HEK293 (cell line): ENCODE measurements at regions not wholly inside any gene's neighbourhood (a gene's known extent, or its start where the extent isn't known, plus 50 kb on each side); places are given as distances from the start of the nearest gene placed in this dataset.

Experiments used
- CTCF ChIP-seq: fragments of 450-650 bp; formaldehyde crosslinking; IDR thresholded peaks from 2 replicates; pipeline ENCODE4 v1.5.1; 2016; ENCODE audit warnings: missing biosample characterization, missing genetic modification characterization
- REST ChIP-seq: fragments of 450-650 bp; formaldehyde crosslinking; IDR thresholded peaks from 2 replicates; pipeline ENCODE4 v1.5.1; 2016; ENCODE audit warnings: missing biosample characterization, missing genetic modification characterization
- SCRT2 ChIP-seq: fragments of 450-650 bp; formaldehyde crosslinking; IDR thresholded peaks from 2 replicates; pipeline ENCODE4 v1.5.1; 2016; ENCODE audit warnings: missing biosample characterization, missing genetic modification characterization
- YY1 ChIP-seq: fragments of 450-650 bp; formaldehyde crosslinking; IDR thresholded peaks from 2 replicates; pipeline ENCODE4 v1.5.1; 2018; ENCODE audit warnings: missing biosample characterization, missing genetic modification characterization
- ZNF214 ChIP-seq: fragments of 450-650 bp; formaldehyde crosslinking; IDR thresholded peaks from 2 replicates; pipeline ENCODE4 v1.5.1; 2017; ENCODE audit warnings: missing biosample characterization, mild to moderate bottlenecking, missing genetic modification characterization, borderline replicate concordance
- ZNF37A ChIP-seq: fragments of 450-650 bp; IDR thresholded peaks from 2 replicates; pipeline ENCODE4 v1.5.1; 2018; ENCODE audit warnings: missing biosample characterization, missing genetic modification characterization
- ZNF416 ChIP-seq: fragments of 450-650 bp; formaldehyde crosslinking; IDR thresholded peaks from 2 replicates; pipeline ENCODE4 v1.5.1; 2016; ENCODE audit warnings: missing biosample characterization, missing genetic modification characterization
- ZNF501 ChIP-seq: fragments of 450-650 bp; formaldehyde crosslinking; IDR thresholded peaks from 2 replicates; pipeline ENCODE4 v1.5.1; 2016; ENCODE audit warnings: missing biosample characterization, missing genetic modification characterization
- ZNF571 ChIP-seq: fragments of 450-650 bp; formaldehyde crosslinking; IDR thresholded peaks from 2 replicates; pipeline ENCODE4 v1.5.0; 2017; ENCODE audit warnings: missing biosample characterization, missing genetic modification characterization
- ZNF580 ChIP-seq: fragments of 450-650 bp; formaldehyde crosslinking; IDR thresholded peaks from 2 replicates; pipeline ENCODE4 v1.5.1; 2016; ENCODE audit warnings: missing biosample characterization, missing genetic modification characterization
- ZNF747 ChIP-seq: fragments of 450-650 bp; formaldehyde crosslinking; IDR thresholded peaks from 2 replicates; pipeline ENCODE4 v1.5.1; 2016; ENCODE audit warnings: missing biosample characterization, missing genetic modification characterization
- ZNF776 ChIP-seq: fragments of 450-650 bp; formaldehyde crosslinking; IDR thresholded peaks from 2 replicates; pipeline ENCODE4 v1.5.0; 2017; ENCODE audit warnings: missing biosample characterization, missing genetic modification characterization, borderline replicate concordance
- ZNF792 ChIP-seq: fragments of 450-650 bp; formaldehyde crosslinking; IDR thresholded peaks from 2 replicates; pipeline ENCODE4 v1.5.1; 2016; ENCODE audit warnings: missing biosample characterization, missing genetic modification characterization
- ZSCAN16 ChIP-seq: fragments of 450-650 bp; formaldehyde crosslinking; IDR thresholded peaks from 2 replicates; pipeline ENCODE4 v1.5.1; 2016; ENCODE audit warnings: missing biosample characterization, missing genetic modification characterization

GRCh38 chr3:147113293-147114044, 292.9 kb downstream of the ZIC4 start:
- TF ChIP-seq ZNF416 (tag by site-specific recombination), result no peak
- no peak for TF ChIP-seq ZNF37A (tag by site-specific recombination)
- TF ChIP-seq CTCF (tag by site-specific recombination), result no peak
- no peak for TF ChIP-seq ZNF792
- no peak for TF ChIP-seq ZNF747
- TF ChIP-seq REST, result no peak
- no peak for TF ChIP-seq ZNF571 (tag by site-specific recombination)
- TF ChIP-seq SCRT2 (tag by site-specific recombination), result no peak
- no peak for TF ChIP-seq ZNF501 (tag by site-specific recombination)
- no peak for TF ChIP-seq YY1 (tag by site-specific recombination)
- TF ChIP-seq ZNF214, result no peak
- no peak for TF ChIP-seq ZSCAN16 (tag by site-specific recombination)
- TF ChIP-seq ZNF776, result no peak
- TF ChIP-seq ZNF580 (tag by site-specific recombination), result no peak
